ENCODE measurements at regions not wholly inside any gene's neighbourhood (a gene's known extent, or its start where the extent isn't known, plus 50 kb on each side); places are given as distances from the start of the nearest gene placed in this dataset.

- Histone ChIP-seq H3K27ac (ENCODE audit: extremely low read length, insufficient read depth, low read length) (no peak overlapping the region), H3K36me3 (replicated peaks in 1 of 2; ENCODE audit: control insufficient read depth in 1 of 2, insufficient read depth in 2 of 2, low read length in 2 of 2) (no peaks in the 10 kb centered on the region), H3K4me3 (replicated peaks in 1 of 3; ENCODE audit: insufficient read depth in 1 of 3, low read depth in 2 of 3, low read length in 3 of 3) (no peak overlapping the region), H3K9ac (ENCODE audit: insufficient read depth, low read depth, low read length) (no peak overlapping the region), H3K4me1 (ENCODE audit: insufficient read depth, low read length) (no peaks in the 10 kb centered on the region), H3K9me3 (ENCODE audit: low read length) (peaks cover 26% of the 10 kb centered on the region), H3K4me2 (ENCODE audit: low read depth, low read length) (no peak overlapping the region), H2AFZ (ENCODE audit: low read length) (no peak overlapping the region), H4K20me1 (ENCODE audit: insufficient read depth, low read length) (no peaks in the 10 kb centered on the region), H3K79me2 (ENCODE audit: insufficient read depth, low read length) (no peaks in the 10 kb centered on the region), H3K27me3 (ENCODE audit: control insufficient read depth in 1 of 2, insufficient read depth in 2 of 2, low read length in 2 of 2) (no peaks in the 10 kb centered on the region)
- DNase-seq (ENCODE audit: low spot score) (no peak), FAIRE-seq (no peak), ATAC-seq (no peak)
- CTCF ChIA-PET (ENCODE audit: low intra/inter-chr PET ratio, low total read pairs): no interaction called here
- WGBS (ENCODE audit: low lambda C conversion rate): 26% methylated on average over 6 of the region's 6 CpGs
- peak; percentile 99 for TF ChIP-seq MAFF (IDR thresholded peaks at IDR 0.05; ENCODE audit: low read depth, low read length)
- TF ChIP-seq MAFK (conservative IDR thresholded peaks at IDR 0.05 in 1 of 2, IDR thresholded peaks at IDR 0.05 in 1 of 2; ENCODE audit: low read length in 2 of 2): peak; percentile 97 to 99
- no peak for TF ChIP-seq ZNF768 (CRISPR knock-in tag; IDR thresholded peaks at IDR 0.05)
- peak; percentile 46; the same call in 1 of the 2 replicates for TF ChIP-seq NFE2L2 (IDR thresholded peaks at IDR 0.05; ENCODE audit: low read length)
- in situ Hi-C loops (cut with HindIII; ENCODE audit: extremely low pct_ligation_motif_present, low pct_unique_long_range_greater_than_20kb): no loop called here
- POLR2A ChIA-PET: no interaction called here
- intact Hi-C loops (cut with micrococcal nuclease; ENCODE audit: unreplicated experiment): no loop called here
- BruUV-seq (replicated peaks): no TSS peak
Observed at GRCh38 chr1:218510153-218510772, 165.1 kb downstream of the TGFB2 start.

DNA sequence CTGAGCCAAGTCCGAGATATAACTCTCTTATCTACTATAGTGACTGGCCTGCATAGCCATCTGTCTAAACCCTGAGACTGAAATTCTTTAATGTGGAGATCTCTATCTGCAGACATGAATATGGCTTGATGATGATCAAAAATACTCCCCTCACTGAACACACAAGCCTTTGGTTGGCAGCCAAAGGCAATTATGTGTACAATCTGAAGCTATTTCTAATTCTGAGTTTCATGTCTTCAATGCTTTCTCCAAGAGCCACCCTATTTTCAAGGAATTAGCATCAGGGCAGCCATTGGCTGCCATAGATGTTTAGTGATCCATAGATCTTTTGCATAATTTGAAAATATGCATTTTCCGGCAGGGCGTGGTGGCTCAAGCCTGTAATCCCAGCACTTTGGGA, 168.2 kb downstream of the TGFB2 start:
- CTCF ChIA-PET (ENCODE audit: low intra/inter-chr PET ratio, low total read pairs): no interaction called here
- Histone ChIP-seq H3K9ac (ENCODE audit: insufficient read depth, low read depth, low read length) (no peak overlapping the region), H3K4me1 (ENCODE audit: insufficient read depth, low read length) (no peaks in the 10 kb centered on the region), H3K79me2 (ENCODE audit: insufficient read depth, low read length) (no peaks in the 10 kb centered on the region), H3K4me2 (ENCODE audit: low read depth, low read length) (no peak overlapping the region), H3K36me3 (replicated peaks in 1 of 2; ENCODE audit: control insufficient read depth in 1 of 2, insufficient read depth in 2 of 2, low read length in 2 of 2) (no peaks in the 10 kb centered on the region), H3K4me3 (replicated peaks in 1 of 3; ENCODE audit: insufficient read depth in 1 of 3, low read depth in 2 of 3, low read length in 3 of 3) (no peak overlapping the region), H3K27ac (ENCODE audit: extremely low read length, insufficient read depth, low read length) (no peak overlapping the region), H3K27me3 (ENCODE audit: control insufficient read depth in 1 of 2, insufficient read depth in 2 of 2, low read length in 2 of 2) (no peaks in the 10 kb centered on the region), H4K20me1 (ENCODE audit: insufficient read depth, low read length) (no peaks in the 10 kb centered on the region), H3K9me3 (ENCODE audit: low read length) (peaks cover 7% of the 10 kb centered on the region), H2AFZ (ENCODE audit: low read length) (no peak overlapping the region)
- no peak for DNase-seq (ENCODE audit: low spot score)
- TF ChIP-seq MBD4 (IDR thresholded peaks at IDR 0.05; ENCODE audit: borderline replicate concordance, low read length) (no peak), ZSCAN25 (CRISPR knock-in tag; IDR thresholded peaks at IDR 0.05) (no peak), ZNF570 (CRISPR knock-in tag; IDR thresholded peaks at IDR 0.05; ENCODE audit: borderline replicate concordance) (no peak), ZIK1 (CRISPR knock-in tag; IDR thresholded peaks at IDR 0.05; ENCODE audit: borderline replicate concordance, low read depth) (no peak), TCF7 (IDR thresholded peaks at IDR 0.05; ENCODE audit: low read depth) (no peak), ZNF878 (CRISPR knock-in tag; IDR thresholded peaks at IDR 0.05) (no peak), PBX3 (CRISPR knock-in tag; IDR thresholded peaks at IDR 0.05; ENCODE audit: borderline replicate concordance) (no peak)
- TF ChIP-seq, protein P1, sequence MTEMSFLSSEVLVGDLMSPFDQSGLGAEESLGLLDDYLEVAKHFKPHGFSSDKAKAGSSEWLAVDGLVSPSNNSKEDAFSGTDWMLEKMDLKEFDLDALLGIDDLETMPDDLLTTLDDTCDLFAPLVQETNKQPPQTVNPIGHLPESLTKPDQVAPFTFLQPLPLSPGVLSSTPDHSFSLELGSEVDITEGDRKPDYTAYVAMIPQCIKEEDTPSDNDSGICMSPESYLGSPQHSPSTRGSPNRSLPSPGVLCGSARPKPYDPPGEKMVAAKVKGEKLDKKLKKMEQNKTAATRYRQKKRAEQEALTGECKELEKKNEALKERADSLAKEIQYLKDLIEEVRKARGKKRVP (CRISPR knock-in tag; IDR thresholded peaks at IDR 0.05): no peak
- TF ChIP-seq, protein P2, sequence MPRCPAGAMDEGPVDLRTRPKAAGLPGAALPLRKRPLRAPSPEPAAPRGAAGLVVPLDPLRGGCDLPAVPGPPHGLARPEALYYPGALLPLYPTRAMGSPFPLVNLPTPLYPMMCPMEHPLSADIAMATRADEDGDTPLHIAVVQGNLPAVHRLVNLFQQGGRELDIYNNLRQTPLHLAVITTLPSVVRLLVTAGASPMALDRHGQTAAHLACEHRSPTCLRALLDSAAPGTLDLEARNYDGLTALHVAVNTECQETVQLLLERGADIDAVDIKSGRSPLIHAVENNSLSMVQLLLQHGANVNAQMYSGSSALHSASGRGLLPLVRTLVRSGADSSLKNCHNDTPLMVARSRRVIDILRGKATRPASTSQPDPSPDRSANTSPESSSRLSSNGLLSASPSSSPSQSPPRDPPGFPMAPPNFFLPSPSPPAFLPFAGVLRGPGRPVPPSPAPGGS (CRISPR knock-in tag; IDR thresholded peaks at IDR 0.05): no peak
- 57% methylated on average over 3 of the region's 3 CpGs for WGBS (ENCODE audit: low lambda C conversion rate)
- BruUV-seq (replicated peaks): no TSS peak
- FAIRE-seq: no peak
- no peak for ATAC-seq
- intact Hi-C loops (cut with micrococcal nuclease; ENCODE audit: unreplicated experiment) (no loop called here), in situ Hi-C loops (cut with HindIII; ENCODE audit: extremely low pct_ligation_motif_present, low pct_unique_long_range_greater_than_20kb) (no loop called here)
- POLR2A ChIA-PET: no interaction called here

All from HepG2 (cell line).